HEK293 (cell line): ENCODE measurements at regions not wholly inside any gene's neighbourhood (a gene's known extent, or its start where the extent isn't known, plus 50 kb on each side); places are given as distances from the start of the nearest gene placed in this dataset.

ENCODE experiments used
- CTCF ChIA-PET: fragments of 350-600 bp; formaldehyde crosslinking; extraction: SDS; loops from one replicate; lab custom pipeline; 2021; ENCODE audit warnings: antibody characterized with exemption; lab: Yijun Ruan, JAX
- POLR2A ChIA-PET: fragments of 300-600 bp; formaldehyde crosslinking; extraction: SDS; loops from one replicate; lab custom pipeline; 2020; ENCODE audit warnings: antibody characterized with exemption, inconsistent platforms; lab: Yijun Ruan, JAX
- H3K27ac ChIP-seq: fragments of 200-500 bp; sonication (Bioruptor generic); 2 replicates; pipeline ENCODE4 v1.5.1; 2014; ENCODE audit warnings: low read depth, low read length, control low read depth, inconsistent platforms; ENCODE audit errors: extremely low read depth
- H3K36me3 ChIP-seq, 2 experiments: fragments of 200-500 bp in 1 of 2; sonication (Bioruptor generic) in 1 of 2; 1 replicate in 1 of 2; 2 replicates in 1 of 2; pipeline ENCODE4 v1.5.1; 2014 to 2017; ENCODE audit warnings: inconsistent platforms in 2 of 2, low read length in 2 of 2; ENCODE audit not compliant: control insufficient read depth in 2 of 2, insufficient read depth in 1 of 2
- H3K4me1 ChIP-seq: fragments of 200-500 bp; sonication (Bioruptor generic); 2 replicates; pipeline ENCODE4 v1.5.1; 2014; ENCODE audit warnings: mild to moderate bottlenecking, low read length, inconsistent platforms; ENCODE audit not compliant: control insufficient read depth, insufficient read depth
- H3K4me3 ChIP-seq: 2 replicates; pipeline ENCODE4 v1.5.1; 2011; ENCODE audit warnings: low read depth, mild to moderate bottlenecking, control low read depth, low read length, moderate library complexity
- H3K9me3 ChIP-seq: fragments of 200-500 bp; sonication (Bioruptor generic); 2 replicates; pipeline ENCODE4 v1.5.1; 2014; ENCODE audit warnings: low read depth, low read length, inconsistent platforms; ENCODE audit not compliant: control insufficient read depth, insufficient read depth
- ATF2 ChIP-seq: fragments of 450-650 bp; formaldehyde crosslinking; IDR thresholded peaks from 2 replicates; pipeline ENCODE4 v1.5.1; 2016; ENCODE audit warnings: missing biosample characterization, missing genetic modification characterization, low read depth
- HOXC10 ChIP-seq: sonication (generic); formaldehyde crosslinking; IDR thresholded peaks from 2 replicates; pipeline ENCODE4 v1.8.1; 2023; ENCODE audit warnings: mild to moderate bottlenecking, missing genetic modification reagents
- KLF10 ChIP-seq: fragments of 450-650 bp; IDR thresholded peaks from 2 replicates; pipeline ENCODE4 v1.5.1; 2018; ENCODE audit warnings: missing biosample characterization, mild to moderate bottlenecking, missing genetic modification characterization
- OSR2 ChIP-seq: fragments of 450-650 bp; formaldehyde crosslinking; IDR thresholded peaks from 2 replicates; pipeline ENCODE4 v1.5.1; 2016; ENCODE audit warnings: missing biosample characterization, missing genetic modification characterization
- SP7 ChIP-seq: fragments of 450-650 bp; formaldehyde crosslinking; IDR thresholded peaks from 2 replicates; pipeline ENCODE4 v1.5.1; 2016; ENCODE audit warnings: missing biosample characterization, missing genetic modification characterization
- TCF7L2 ChIP-seq: IDR thresholded peaks from 2 replicates; pipeline ENCODE4 v1.6.1; 2011; ENCODE audit warnings: low read depth, mild to moderate bottlenecking, inconsistent platforms, low read length, moderate library complexity, borderline replicate concordance
- YY2 ChIP-seq: fragments of 450-650 bp; formaldehyde crosslinking; IDR thresholded peaks from 2 replicates; pipeline ENCODE4 v1.5.1; 2016; ENCODE audit warnings: missing biosample characterization, missing genetic modification characterization
- ZBTB26 ChIP-seq: fragments of 450-650 bp; formaldehyde crosslinking; optimal IDR thresholded peaks from 2 replicates; pipeline ENCODE3; 2016; ENCODE audit warnings: missing biosample characterization, mild to moderate bottlenecking, missing genetic modification characterization
- ZNF121 ChIP-seq: fragments of 450-650 bp; formaldehyde crosslinking; IDR thresholded peaks from 2 replicates; pipeline ENCODE4 v1.5.1; 2016; ENCODE audit warnings: missing biosample characterization, missing genetic modification characterization
- ZNF148 ChIP-seq: fragments of 450-650 bp; formaldehyde crosslinking; IDR thresholded peaks from 2 replicates; pipeline ENCODE4 v1.5.0; 2017; ENCODE audit warnings: missing biosample characterization, missing genetic modification characterization, borderline replicate concordance
- ZNF2 ChIP-seq: fragments of 450-650 bp; formaldehyde crosslinking; IDR thresholded peaks from 2 replicates; pipeline ENCODE4 v1.5.1; 2016; ENCODE audit warnings: missing biosample characterization, missing genetic modification characterization
- ZNF248 ChIP-seq: fragments of 450-650 bp; formaldehyde crosslinking; IDR thresholded peaks from 2 replicates; pipeline ENCODE4 v1.5.1; 2017; ENCODE audit warnings: missing biosample characterization, missing genetic modification characterization
- ZNF350 ChIP-seq: fragments of 450-650 bp; formaldehyde crosslinking; IDR thresholded peaks from 2 replicates; pipeline ENCODE4 v1.5.0; 2017; ENCODE audit warnings: missing biosample characterization, mild to moderate bottlenecking, missing genetic modification characterization
- ZNF391 ChIP-seq: fragments of 450-650 bp; formaldehyde crosslinking; IDR thresholded peaks from 2 replicates; pipeline ENCODE4 v1.5.1; 2016; ENCODE audit warnings: low read depth, missing biosample characterization, missing genetic modification characterization, borderline replicate concordance
- ZNF423 ChIP-seq: fragments of 450-650 bp; formaldehyde crosslinking; IDR thresholded peaks from 2 replicates; pipeline ENCODE4 v1.5.1; 2016; ENCODE audit warnings: missing biosample characterization, missing genetic modification characterization
- ZNF48 ChIP-seq: fragments of 450-650 bp; formaldehyde crosslinking; IDR thresholded peaks from 2 replicates; pipeline ENCODE4 v1.5.1; 2016; ENCODE audit warnings: missing biosample characterization, missing genetic modification characterization
- ZNF514 ChIP-seq: fragments of 450-650 bp; formaldehyde crosslinking; IDR thresholded peaks from 2 replicates; pipeline ENCODE4 v1.5.1; 2016; ENCODE audit warnings: missing biosample characterization, missing genetic modification characterization
- ZNF544 ChIP-seq: fragments of 450-650 bp; formaldehyde crosslinking; IDR thresholded peaks from 2 replicates; pipeline ENCODE4 v1.5.0; 2017; ENCODE audit warnings: missing biosample characterization, missing genetic modification characterization
- ZNF561 ChIP-seq: fragments of 450-650 bp; IDR thresholded peaks from 2 replicates; pipeline ENCODE4 v1.5.1; 2018; ENCODE audit warnings: missing biosample characterization, missing genetic modification characterization, borderline replicate concordance
- ZNF776 ChIP-seq: fragments of 450-650 bp; formaldehyde crosslinking; IDR thresholded peaks from 2 replicates; pipeline ENCODE4 v1.5.0; 2017; ENCODE audit warnings: missing biosample characterization, missing genetic modification characterization, borderline replicate concordance
- ZNF791 ChIP-seq: fragments of 450-650 bp; formaldehyde crosslinking; IDR thresholded peaks from 2 replicates; pipeline ENCODE4 v1.5.1; 2016; ENCODE audit warnings: missing biosample characterization, missing genetic modification characterization
- ZNF830 ChIP-seq: fragments of 450-650 bp; IDR thresholded peaks from 2 replicates; pipeline ENCODE4 v1.5.0; 2018; ENCODE audit warnings: missing biosample characterization, missing genetic modification characterization, low read depth, mild to moderate bottlenecking, moderate library complexity
- ZSCAN4 ChIP-seq: fragments of 450-650 bp; formaldehyde crosslinking; IDR thresholded peaks from 2 replicates; pipeline ENCODE4 v1.5.1; 2017; ENCODE audit warnings: missing biosample characterization, missing genetic modification characterization
- TF ChIP-seq, protein P1 (sequence below): fragments of 450-650 bp; formaldehyde crosslinking; IDR thresholded peaks from 2 replicates; pipeline ENCODE4 v1.5.1; 2016; ENCODE audit warnings: missing biosample characterization, missing genetic modification characterization

- CTCF ChIA-PET: interaction anchor here (0.7 to 3.5 kb wide), 8 partner anchors 8 to 346 kb away, joined by 3 to 78 read pairs (median 4); partner anchors contain the start of genes EDN1 and PHACTR1
- Histone ChIP-seq H3K9me3 (no peaks in the 10 kb centered on the region), H3K4me1 (no peaks in the 10 kb centered on the region), H3K4me3 (no peak overlapping the region), H3K36me3 (no peaks in the 10 kb centered on the region), H3K27ac (no peak overlapping the region)
- POLR2A ChIA-PET: no interaction called here
- TF ChIP-seq ZNF791 (no peak), ZNF561 (no peak)
Observed at GRCh38 chr6:12635375-12635774, 81.2 kb upstream of the PHACTR1 start.

DNA sequence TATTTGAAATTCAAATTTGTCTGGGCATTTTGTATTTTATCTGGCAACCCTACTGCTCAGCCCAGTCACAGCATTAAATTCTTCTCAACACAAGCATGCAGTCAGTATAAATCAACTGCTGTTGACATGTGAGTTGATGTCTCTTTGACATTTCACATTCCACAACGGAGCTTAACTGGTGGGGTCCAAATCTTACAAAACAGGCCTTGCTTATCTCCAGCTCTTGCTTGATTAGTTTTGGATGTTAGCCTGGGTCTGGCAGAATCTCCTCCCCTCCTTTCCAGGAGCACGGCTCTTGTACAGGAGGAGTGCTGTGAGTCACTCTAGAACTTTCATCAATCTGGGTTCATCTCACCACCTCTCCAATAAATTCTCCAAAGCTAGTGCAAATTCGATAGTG, 80.8 kb upstream of the PHACTR1 start:
- H3K4me1 ChIP-seq: no peaks in the 10 kb centered on the region
- no peak overlapping the region for H3K4me3 ChIP-seq
- no peaks in the 10 kb centered on the region for H3K9me3 ChIP-seq
- CTCF ChIA-PET: interaction anchor here (0.7 to 3.5 kb wide), 6 partner anchors 9 to 346 kb away, joined by 3 to 78 read pairs (median 4); partner anchors contain the start of gene EDN1
- TF ChIP-seq YY2 (tag by site-specific recombination) (no peak), ZBTB26 (tag by site-specific recombination) (no peak), ZNF544 (tag by site-specific recombination) (no peak), ATF2 (tag by site-specific recombination) (no peak), ZNF2 (tag by site-specific recombination) (no peak), OSR2 (tag by site-specific recombination) (no peak), ZNF391 (tag by site-specific recombination) (no peak), KLF10 (tag by site-specific recombination) (no peak), SP7 (tag by site-specific recombination) (no peak), ZNF121 (no peak)
- TF ChIP-seq, all 188 proteins: peak for 0
- Histone ChIP-seq H3K27ac (no peak overlapping the region), H3K36me3 (no peaks in the 10 kb centered on the region)
- POLR2A ChIA-PET: no interaction called here

GRCh38 chr6:12636336-12636735, 80.2 kb upstream of the PHACTR1 start:
- H3K9me3 ChIP-seq: no peaks in the 10 kb centered on the region
- ChIA-PET CTCF (interaction anchor here (0.7 to 3.5 kb wide), 16 partner anchors 9 to 1444 kb away, joined by 3 to 78 read pairs (median 5); partner anchors contain the start of gene EDN1), POLR2A (no interaction called here)
- no peaks in the 10 kb centered on the region for H3K4me1 ChIP-seq
- H3K4me3 ChIP-seq: no peak overlapping the region
- H3K27ac ChIP-seq: no peak overlapping the region
- no peaks in the 10 kb centered on the region for H3K36me3 ChIP-seq
- no peak for TF ChIP-seq ZNF148 (tag by site-specific recombination)
- no peak for TF ChIP-seq ZNF423 (tag by site-specific recombination)
- TF ChIP-seq ZNF830 (tag by site-specific recombination): no peak
- TF ChIP-seq, protein P1, sequence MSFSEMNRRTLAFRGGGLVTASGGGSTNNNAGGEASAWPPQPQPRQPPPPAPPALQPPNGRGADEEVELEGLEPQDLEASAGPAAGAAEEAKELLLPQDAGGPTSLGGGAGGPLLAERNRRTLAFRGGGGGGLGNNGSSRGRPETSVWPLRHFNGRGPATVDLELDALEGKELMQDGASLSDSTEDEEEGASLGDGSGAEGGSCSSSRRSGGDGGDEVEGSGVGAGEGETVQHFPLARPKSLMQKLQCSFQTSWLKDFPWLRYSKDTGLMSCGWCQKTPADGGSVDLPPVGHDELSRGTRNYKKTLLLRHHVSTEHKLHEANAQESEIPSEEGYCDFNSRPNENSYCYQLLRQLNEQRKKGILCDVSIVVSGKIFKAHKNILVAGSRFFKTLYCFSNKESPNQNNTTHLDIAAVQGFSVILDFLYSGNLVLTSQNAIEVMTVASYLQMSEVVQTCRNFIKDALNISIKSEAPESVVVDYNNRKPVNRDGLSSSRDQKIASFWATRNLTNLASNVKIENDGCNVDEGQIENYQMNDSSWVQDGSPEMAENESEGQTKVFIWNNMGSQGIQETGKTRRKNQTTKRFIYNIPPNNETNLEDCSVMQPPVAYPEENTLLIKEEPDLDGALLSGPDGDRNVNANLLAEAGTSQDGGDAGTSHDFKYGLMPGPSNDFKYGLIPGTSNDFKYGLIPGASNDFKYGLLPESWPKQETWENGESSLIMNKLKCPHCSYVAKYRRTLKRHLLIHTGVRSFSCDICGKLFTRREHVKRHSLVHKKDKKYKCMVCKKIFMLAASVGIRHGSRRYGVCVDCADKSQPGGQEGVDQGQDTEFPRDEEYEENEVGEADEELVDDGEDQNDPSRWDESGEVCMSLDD (tag by site-specific recombination): no peak
- no peak for TF ChIP-seq ZNF248 (tag by site-specific recombination)
- TF ChIP-seq HOXC10 (CRISPR knock-in tag): no peak
- no peak for TF ChIP-seq ZNF514 (tag by site-specific recombination)
- no peak for TF ChIP-seq TCF7L2
- no peak for TF ChIP-seq ZNF350 (tag by site-specific recombination)
- no peak for TF ChIP-seq ZNF48 (tag by site-specific recombination)
- TF ChIP-seq ZNF776: no peak
- TF ChIP-seq ZSCAN4: no peak
- TF ChIP-seq YY2 (tag by site-specific recombination): no peak
